Glutamatergic neuron (in vitro differentiated cells): ENCODE measurements at regions not wholly inside any gene's neighbourhood (a gene's known extent, or its start where the extent isn't known, plus 50 kb on each side); places are given as distances from the start of the nearest gene placed in this dataset.

ENCODE experiments used
- DNase-seq: peaks from one replicate; pipeline ENCODE4 v3.0.0; 2022
- H3K27ac Mint-ChIP-seq: one replicate; pipeline ENCODE4 v1.8.0; 2020; ENCODE audit warnings: mild to moderate bottlenecking, mixed read lengths, inconsistent platforms; ENCODE audit not compliant: unreplicated experiment
- H3K27me3 Mint-ChIP-seq: one replicate; pipeline ENCODE4 v1.8.0; 2020; ENCODE audit warnings: mild to moderate bottlenecking, moderate library complexity, mixed read lengths, inconsistent platforms; ENCODE audit not compliant: unreplicated experiment
- H3K36me3 Mint-ChIP-seq: one replicate; pipeline ENCODE4 v1.8.0; 2020; ENCODE audit warnings: mild to moderate bottlenecking, mixed read lengths, inconsistent platforms; ENCODE audit not compliant: unreplicated experiment
- H3K4me1 Mint-ChIP-seq: one replicate; pipeline ENCODE4 v1.8.0; 2020; ENCODE audit warnings: mild to moderate bottlenecking, low read depth, mixed read lengths, inconsistent platforms; ENCODE audit not compliant: unreplicated experiment
- H3K4me3 Mint-ChIP-seq: one replicate; pipeline ENCODE4 v1.8.0; 2020; ENCODE audit warnings: mild to moderate bottlenecking, mixed read lengths, inconsistent platforms; ENCODE audit not compliant: unreplicated experiment
- H3K9me3 Mint-ChIP-seq: one replicate; pipeline ENCODE4 v1.8.0; 2020; ENCODE audit warnings: mild to moderate bottlenecking, moderate library complexity, mixed read lengths, inconsistent platforms; ENCODE audit not compliant: unreplicated experiment
- TF ChIP-seq, protein P1 (sequence below): fragments of 200-600 bp; sonication (generic); IDR thresholded peaks from one replicate; pipeline ENCODE4 v1.5.0; 2021; ENCODE audit not compliant: partially characterized antibody, unreplicated experiment

GRCh38 chr6:169978615-169979161, 227.3 kb downstream of the ERMARD start:
- Mint-ChIP-seq H3K27me3 (peaks cover 4% of the 10 kb centered on the region), H3K4me3 (no peak overlapping the region), H3K36me3 (no peaks in the 10 kb centered on the region), H3K27ac (no peak overlapping the region), H3K4me1 (no peaks in the 10 kb centered on the region), H3K9me3 (peaks cover 1% of the 10 kb centered on the region)
- TF ChIP-seq, protein P1, sequence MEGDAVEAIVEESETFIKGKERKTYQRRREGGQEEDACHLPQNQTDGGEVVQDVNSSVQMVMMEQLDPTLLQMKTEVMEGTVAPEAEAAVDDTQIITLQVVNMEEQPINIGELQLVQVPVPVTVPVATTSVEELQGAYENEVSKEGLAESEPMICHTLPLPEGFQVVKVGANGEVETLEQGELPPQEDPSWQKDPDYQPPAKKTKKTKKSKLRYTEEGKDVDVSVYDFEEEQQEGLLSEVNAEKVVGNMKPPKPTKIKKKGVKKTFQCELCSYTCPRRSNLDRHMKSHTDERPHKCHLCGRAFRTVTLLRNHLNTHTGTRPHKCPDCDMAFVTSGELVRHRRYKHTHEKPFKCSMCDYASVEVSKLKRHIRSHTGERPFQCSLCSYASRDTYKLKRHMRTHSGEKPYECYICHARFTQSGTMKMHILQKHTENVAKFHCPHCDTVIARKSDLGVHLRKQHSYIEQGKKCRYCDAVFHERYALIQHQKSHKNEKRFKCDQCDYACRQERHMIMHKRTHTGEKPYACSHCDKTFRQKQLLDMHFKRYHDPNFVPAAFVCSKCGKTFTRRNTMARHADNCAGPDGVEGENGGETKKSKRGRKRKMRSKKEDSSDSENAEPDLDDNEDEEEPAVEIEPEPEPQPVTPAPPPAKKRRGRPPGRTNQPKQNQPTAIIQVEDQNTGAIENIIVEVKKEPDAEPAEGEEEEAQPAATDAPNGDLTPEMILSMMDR: no peak
- peak; percentile 17 for DNase-seq

DNA sequence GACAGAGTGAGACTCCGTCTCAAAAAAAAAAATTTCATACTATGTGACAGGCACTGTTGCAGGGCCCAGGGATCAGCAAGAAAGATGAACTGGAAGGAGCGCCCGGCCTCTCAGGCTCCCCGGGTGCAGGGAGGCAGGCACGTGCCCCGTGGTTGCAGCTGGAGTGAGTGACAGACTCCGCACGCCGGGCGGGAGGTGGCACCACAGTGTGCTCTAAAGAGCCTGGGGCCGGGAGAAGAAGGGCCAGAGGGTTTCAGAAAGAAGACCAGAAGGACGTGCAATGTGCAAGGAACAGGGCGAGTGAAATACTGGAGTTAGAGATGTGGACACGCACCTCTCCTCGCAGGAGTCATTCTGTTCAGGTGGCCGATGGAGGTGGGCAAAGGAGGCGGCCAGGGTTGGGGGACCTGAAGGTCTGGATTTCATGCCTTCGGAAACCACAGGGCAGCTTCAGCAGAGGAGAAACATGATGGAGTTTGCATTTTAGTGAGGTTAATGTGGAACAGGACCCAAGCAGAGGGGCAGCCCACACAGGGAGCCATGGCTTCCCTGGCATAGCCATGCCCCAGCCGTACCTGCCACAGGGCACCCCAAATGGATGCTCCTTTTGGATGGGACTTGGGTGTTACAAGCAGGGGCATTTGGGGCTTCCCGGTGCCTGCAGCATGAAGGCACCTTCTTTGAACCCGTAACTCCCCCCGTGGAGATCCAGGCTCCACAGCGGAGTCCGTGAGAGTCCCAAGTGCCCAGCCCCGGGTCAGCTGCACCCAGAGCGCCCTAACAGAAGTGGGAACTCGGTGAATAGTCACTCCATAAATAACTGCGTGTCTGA, 226.2 kb downstream of the ERMARD start:
- no peaks in the 10 kb centered on the region for H3K4me1 Mint-ChIP-seq
- H3K4me3 Mint-ChIP-seq: no peak overlapping the region
- no peaks in the 10 kb centered on the region for H3K36me3 Mint-ChIP-seq
- DNase-seq: peak; percentile 5
- TF ChIP-seq, protein P1: no peak
- H3K27me3 Mint-ChIP-seq: peaks cover 6% of the 10 kb centered on the region
- H3K9me3 Mint-ChIP-seq: peaks cover 1% of the 10 kb centered on the region
- no peak overlapping the region for H3K27ac Mint-ChIP-seq

- no peaks in the 10 kb centered on the region for H3K4me1 Mint-ChIP-seq
Measured at GRCh38 chr6:169976301-169977081, 225.1 kb downstream of the ERMARD start.

DNA sequence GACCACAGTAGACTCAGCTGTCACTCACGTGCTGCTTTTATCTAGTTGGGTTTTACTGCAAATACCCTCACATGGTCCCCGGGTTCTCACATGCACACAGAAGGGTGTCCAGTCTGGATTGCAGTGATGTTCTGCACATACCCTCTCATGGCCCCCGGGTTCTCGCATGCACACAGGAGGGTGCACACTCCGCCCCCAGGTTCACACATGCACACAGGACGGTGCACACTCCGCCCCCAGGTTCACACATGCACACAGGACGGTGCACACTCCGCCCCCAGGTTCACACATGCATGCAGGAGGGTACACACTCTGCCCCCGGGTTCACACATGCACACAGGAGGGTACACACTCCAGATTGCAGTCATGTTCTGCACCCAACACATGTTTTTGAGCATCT, 224.3 kb downstream of the ERMARD start:
- Mint-ChIP-seq H3K27ac (no peak overlapping the region), H3K4me1 (no peaks in the 10 kb centered on the region), H3K27me3 (peaks cover 7% of the 10 kb centered on the region), H3K36me3 (no peaks in the 10 kb centered on the region), H3K9me3 (peaks cover 4% of the 10 kb centered on the region), H3K4me3 (no peak overlapping the region)
- TF ChIP-seq, protein P1: no peak
- DNase-seq: no peak

More at GRCh38 chr6:169976301-169977081, 225.1 kb downstream of the ERMARD start:
- peaks cover 4% of the 10 kb centered on the region for H3K9me3 Mint-ChIP-seq
- H3K27ac Mint-ChIP-seq: no peak overlapping the region
- H3K27me3 Mint-ChIP-seq: peaks cover 7% of the 10 kb centered on the region
- DNase-seq: peak; percentile 12
- H3K36me3 Mint-ChIP-seq: no peaks in the 10 kb centered on the region
- TF ChIP-seq, protein P1: no peak
- H3K4me3 Mint-ChIP-seq: no peak overlapping the region
